GM19351 (cell line): ENCODE measurements at regions not wholly inside any gene's neighbourhood (a gene's known extent, or its start where the extent isn't known, plus 50 kb on each side); places are given as distances from the start of the nearest gene placed in this dataset.

Source experiments
- ATAC-seq: cut with Tn5 transposase; IDR thresholded peaks from one replicate; pipeline ENCODE4 v1.9.1; 2021; ENCODE audit warnings: mild to moderate bottlenecking, moderate library complexity; ENCODE audit not compliant: unreplicated experiment

- ATAC-seq = no peak
These were observed 127.1 kb upstream of the CHST15 start for GRCh38 chr10:124220547-124220946.

GRCh38 chr10:124219655-124220054 is 126.3 kb upstream of the CHST15 start:
- ATAC-seq = no peak

DNA sequence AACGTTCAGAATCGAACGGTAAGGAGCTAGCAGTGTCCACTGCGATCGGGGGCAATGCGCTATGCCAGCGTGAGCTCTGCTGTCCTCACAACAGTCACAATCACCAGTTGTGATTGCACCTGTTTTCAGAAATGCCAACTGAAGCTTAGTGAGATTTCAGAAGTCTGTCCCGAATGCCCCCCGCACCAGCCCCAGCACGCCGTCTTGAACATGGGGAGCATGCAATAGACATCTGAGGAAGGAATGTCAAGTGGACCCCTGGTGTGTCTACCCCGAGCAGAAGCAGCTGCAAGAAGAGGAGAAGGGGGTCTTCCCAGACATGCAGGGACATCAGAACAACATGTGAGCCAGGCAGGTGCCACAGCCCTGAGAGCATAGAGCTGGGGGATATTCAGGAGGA is 125.7 kb upstream of the CHST15 start:
- no peak for ATAC-seq

DNA sequence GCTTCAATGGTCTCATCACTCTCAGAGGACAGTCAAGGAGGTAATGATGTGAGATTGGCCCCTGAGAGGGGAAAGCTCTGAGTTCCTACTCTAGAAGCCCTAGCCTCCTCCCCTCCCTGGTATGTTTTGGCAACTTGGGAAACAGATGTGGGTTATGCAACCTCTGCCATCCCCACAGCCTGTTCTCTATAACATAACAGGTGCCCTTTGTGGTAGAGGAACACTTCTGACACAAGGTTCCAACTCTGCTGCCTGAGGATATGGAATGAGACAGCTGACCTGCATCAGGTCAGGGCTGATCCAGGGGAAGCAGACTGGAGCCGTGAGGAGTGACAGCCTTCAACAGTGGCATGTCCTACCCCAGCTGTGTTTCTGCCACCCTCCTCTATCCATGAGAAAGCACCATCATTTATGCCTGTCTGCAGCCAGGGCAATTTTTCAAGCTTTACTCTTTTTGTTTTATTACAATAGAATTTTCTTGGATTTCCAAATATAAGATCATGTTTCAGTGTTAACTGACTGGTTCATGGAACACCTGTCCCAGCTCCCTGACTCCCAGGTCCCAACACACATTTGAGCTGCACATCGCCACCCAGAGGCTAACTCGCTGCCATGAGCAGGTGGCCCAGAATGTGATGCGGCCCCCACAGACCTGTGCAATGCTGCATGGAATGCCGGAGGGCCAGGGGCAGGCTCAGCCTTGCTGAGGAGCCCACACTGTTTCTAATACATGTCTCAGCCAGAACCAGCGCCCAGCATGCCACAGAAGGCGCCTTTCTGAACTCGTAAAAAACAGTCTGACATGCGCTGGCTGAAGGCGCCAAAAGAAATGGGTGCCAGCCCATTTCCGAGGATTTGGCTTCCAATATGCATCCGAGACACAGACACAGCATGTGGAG is 124.8 kb upstream of the CHST15 start:
- no peak for ATAC-seq

DNA sequence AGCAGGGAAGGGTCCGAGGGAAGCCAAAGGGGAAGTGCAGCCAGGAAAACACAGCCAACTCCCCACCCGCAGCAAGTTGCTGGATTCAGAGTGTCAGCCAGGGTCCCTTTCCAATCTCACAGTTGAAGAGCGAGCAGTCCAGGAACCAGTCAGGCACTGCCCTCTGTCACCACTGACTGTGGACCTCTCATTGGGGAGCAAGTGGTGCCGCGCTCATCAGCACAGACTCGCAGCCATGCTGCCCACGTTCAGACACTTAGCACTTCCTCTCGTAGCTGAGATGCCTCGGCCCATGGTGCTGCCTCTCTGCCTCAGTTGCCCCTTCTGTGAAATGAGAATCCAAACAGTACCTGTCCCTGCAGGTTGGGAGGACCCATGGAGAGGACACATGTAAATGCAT is 123.6 kb upstream of the CHST15 start:
- no peak for ATAC-seq

DNA sequence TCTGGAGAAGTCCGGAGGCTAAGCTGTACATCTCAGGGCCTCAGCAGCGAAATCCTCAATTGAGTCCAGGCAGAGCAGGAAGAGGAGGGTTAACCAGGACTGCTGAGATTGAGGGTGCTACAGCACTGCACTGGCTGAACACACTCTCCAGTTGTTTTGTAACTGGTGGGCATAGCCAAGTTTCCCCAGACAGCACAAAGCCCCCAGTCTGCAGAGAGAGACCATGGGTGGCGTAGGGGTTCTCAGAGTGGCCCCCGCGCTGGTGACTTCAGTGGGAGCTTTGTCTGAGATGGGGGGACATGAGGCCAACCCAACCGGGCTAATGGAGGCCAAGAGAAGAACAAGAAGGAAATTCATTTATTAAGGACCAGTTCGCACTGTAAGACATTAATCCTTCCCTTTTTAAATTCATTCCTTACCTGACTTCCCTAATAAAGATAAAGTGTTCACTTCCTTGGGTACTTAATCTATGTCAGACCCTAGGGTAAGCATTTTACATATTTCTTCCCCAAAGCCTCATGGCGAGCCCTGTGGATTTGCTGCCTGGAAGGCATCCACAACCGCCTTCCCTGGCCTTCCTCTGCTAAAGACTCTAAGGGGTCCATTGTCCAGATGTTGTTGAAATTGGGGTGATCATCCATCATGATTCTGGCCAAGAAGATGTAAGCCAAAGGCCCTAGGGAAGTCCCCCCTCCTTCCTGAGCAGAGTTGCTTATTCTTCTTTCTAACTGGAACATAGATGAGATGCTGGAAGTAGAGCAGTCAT is 121.4 kb upstream of the CHST15 start:
- no peak for ATAC-seq

GRCh38 chr10:124213899-124214510 is 120.6 kb upstream of the CHST15 start:
- ATAC-seq = no peak

- no peak for ATAC-seq
These were observed 120.1 kb upstream of the CHST15 start for GRCh38 chr10:124213471-124213870.

DNA sequence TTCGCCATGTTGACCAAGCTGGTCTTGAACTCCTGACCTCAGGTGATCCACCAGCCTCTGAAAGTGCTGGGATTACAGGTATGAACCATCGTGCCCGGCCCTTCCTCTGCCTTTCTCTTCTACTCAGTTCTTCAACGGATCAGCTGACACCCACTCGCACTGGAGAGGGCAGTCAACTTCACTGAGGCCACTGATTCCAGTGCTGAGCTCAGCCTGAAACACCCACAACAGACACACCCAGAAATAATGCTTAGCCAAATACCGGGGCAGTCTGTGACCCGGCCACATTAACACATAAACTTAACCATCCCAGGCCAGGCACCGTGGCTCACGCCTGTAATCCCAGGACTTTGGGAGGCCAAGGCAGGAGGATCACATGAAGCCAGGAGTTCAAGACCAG is 119.3 kb upstream of the CHST15 start:
- no peak for ATAC-seq

GRCh38 chr10:124211921-124212320 is 118.5 kb upstream of the CHST15 start:
- no peak for ATAC-seq

GRCh38 chr10:124210263-124210662 is 116.9 kb upstream of the CHST15 start:
- no peak for ATAC-seq

- ATAC-seq = no peak
These were observed 114.0 kb upstream of the CHST15 start for GRCh38 chr10:124207391-124207790.

DNA sequence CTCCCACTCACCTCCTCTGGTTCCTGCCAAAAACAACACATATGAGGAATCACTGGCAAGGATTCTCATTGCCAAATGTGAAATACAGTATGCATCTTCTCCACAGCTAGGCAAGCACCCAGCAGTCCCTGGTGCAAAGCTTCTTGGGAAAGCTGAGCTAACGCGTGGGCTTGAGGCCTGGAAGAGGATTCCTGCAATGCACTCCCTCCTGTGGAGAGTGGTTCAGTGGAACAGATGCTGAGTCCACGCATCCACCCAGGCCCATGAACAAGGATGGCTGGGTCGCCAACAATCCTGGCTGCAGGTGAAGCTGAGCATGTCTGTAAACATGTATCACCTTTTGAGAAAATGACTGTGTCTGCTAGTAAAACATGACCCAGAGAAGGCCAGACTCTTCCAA is 113.2 kb upstream of the CHST15 start:
- no peak for ATAC-seq

GRCh38 chr10:124205432-124205831 is 112.0 kb upstream of the CHST15 start:
- ATAC-seq = no peak

- no peak for ATAC-seq
These were observed 111.3 kb upstream of the CHST15 start for GRCh38 chr10:124204726-124205125.

DNA sequence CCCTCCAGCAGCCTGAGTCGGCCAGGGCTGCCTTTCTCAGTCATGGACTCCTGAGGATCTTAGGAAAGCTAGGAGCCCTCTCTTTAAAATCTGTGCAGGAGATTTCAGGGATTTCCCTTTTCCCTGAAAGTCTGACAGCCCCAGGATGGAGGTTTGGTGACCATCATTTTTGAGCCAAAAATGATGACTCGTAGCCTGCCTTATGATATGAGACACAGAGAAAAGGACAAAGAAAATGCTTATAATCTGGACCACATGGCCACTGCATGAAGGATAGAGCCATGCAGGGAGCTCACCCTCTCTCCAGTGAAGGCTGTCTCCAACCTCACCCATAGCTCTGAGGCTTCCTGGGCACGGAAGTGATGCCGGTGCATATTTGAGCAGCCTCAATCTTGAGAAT is 106.6 kb upstream of the CHST15 start:
- ATAC-seq = no peak

DNA sequence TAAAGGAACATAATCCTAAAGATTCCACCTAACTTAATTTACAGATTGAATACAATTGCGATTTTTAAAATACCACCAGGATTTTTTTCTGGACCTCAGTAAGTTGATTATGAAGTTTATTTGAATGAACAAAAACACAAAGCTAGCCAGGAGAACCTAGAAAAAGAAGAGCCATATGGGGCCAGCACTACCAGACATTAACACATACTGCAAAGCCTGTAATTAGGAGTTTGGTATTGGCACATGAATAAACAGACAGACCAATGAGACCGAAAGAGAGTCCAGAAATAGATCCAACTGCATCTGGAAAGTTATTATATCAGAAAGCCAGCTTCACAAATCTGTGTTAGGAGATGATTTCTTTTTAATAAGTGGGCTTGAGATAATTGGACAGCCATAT is 105.5 kb upstream of the CHST15 start:
- no peak for ATAC-seq

DNA sequence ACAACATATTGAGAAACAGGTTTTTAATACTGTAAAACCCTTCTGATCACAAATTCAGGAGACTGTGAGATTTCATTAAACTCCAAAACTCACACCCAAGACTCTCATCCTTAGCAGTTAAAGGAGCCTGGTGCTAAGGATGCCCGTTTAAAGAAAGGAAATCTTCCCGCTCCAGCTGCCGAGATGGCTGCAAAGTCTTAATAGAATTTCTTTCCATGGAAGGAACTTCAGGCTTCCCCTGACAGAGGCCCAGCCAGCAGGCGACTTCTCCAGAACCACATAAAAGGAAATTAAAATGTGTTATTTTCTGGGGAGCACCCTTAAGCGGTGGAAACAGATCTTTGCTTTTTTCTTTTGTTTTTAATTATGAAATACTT is 104.7 kb upstream of the CHST15 start:
- ATAC-seq = no peak

DNA sequence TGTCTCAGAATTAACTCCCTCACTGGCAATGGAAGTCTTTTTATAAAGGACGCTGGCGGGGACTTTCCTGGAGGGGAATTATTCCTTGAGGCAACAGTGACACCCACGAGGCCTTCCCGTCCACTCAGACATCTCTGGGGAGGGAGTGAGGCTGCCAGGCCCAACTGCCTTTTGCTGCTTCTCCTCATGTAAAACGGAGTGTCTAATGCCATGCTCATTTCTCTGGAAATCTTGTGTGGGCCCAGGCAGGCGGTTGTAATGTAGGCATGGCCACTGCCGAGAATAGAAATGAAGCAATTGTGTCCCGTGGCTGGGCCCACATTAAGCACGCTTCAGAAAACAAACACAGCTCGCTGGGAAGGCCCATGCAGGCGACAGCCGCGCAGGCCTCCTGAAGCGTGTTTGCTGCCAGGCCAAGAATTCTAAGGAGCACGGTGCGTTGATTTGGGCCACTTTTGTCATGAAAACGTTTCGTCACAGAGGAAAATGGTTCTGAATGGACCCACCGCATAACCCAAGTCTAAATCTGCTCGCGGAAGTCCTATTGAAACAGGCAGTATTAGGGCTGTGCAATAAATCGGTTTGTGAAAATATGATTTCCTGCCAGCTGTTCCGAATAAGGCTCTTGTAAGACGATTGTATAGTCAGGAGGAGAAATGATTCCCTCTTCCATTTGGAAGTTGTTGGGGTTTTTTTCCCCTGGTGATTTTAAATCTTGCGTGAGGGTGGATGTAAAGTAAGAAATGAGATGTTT is 104.2 kb upstream of the CHST15 start:
- no peak for ATAC-seq

- ATAC-seq = no peak
These were observed 103.3 kb upstream of the CHST15 start for GRCh38 chr10:124196659-124197058.

- ATAC-seq = no peak
These were observed 100.9 kb upstream of the CHST15 start for GRCh38 chr10:124194199-124194824.
